IPS-NIHi7 (cell line): ENCODE measurements at regions not wholly inside any gene's neighbourhood (a gene's known extent, or its start where the extent isn't known, plus 50 kb on each side); places are given as distances from the start of the nearest gene placed in this dataset.
"Not testable (repeated sequence)": the region's sequence is repeated elsewhere in the genome, so short reads cannot be mapped to it uniquely, and the experiment has no call there.

Source experiments
- DNase-seq: peaks from one replicate; pipeline ENCODE4 v3.0.0; 2012; ENCODE audit warnings: mixed read lengths; ENCODE audit errors: extremely low spot score

- DNase-seq, result no peak
These were observed 50.7 kb upstream of the SYNDIG1 start for GRCh38 chr20:24418731-24419130.

DNA sequence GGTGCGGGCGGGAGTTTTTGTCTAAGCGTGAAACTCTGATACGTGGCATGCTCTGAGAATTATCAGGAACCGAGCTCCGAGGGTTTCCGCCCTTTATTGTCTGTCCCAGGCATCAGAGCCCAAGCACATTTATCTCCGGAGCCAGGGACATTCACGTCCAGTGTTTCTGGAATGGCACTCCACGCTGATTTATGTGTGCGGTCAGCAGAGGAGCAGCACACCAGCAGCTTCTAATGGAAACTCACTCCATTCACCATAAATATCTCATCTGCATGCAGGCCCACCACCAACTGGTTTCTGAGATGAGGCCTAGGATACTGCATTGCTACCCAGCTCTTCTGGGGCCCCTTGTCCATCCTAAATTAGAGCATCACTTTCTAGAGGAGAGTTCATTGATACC, 51.9 kb upstream of the SYNDIG1 start:
- DNase-seq, result no peak

GRCh38 chr20:24415444-24415843, 54.0 kb upstream of the SYNDIG1 start:
- DNase-seq, result not testable (repeated sequence)

GRCh38 chr20:24411834-24412216, 57.6 kb upstream of the SYNDIG1 start:
- no peak for DNase-seq

DNA sequence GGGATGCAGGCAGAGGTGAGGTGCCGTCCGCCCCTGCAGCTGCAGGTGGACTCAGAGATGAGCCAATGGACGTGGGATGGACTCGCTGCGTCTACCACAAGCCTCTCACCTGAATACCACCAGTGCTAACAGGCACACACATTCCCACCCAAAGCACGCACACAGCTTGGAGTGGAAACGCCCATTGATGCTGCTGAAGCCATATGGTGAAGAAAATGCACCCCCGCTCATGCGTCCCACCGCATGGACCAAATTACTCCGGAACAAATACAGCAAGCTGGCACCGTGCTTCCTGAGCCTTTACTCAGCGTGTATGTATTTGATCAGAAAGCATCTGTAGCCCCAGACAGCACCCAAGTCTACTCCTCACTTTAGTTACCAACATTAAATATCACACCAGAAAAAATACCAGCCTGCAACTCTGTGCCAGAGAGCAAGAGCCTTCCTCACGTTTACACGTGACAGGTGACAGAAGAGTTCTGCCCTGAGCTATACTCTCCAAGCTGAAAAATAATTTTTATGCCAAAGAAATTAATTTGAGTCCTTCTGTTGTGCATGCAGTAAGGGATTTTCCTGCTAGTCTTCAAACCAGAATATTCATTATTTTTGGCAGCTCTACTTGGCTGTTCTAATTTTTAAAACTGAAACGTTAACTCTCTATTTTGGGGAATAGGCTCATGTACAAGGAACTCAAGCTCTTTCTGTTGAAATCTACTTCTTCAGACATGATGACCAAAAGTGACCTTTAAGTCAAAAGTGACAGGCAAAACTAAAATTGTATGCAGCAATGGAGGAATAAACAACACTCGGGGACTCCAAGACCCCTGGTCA, 58.2 kb upstream of the SYNDIG1 start:
- no peak for DNase-seq

DNA sequence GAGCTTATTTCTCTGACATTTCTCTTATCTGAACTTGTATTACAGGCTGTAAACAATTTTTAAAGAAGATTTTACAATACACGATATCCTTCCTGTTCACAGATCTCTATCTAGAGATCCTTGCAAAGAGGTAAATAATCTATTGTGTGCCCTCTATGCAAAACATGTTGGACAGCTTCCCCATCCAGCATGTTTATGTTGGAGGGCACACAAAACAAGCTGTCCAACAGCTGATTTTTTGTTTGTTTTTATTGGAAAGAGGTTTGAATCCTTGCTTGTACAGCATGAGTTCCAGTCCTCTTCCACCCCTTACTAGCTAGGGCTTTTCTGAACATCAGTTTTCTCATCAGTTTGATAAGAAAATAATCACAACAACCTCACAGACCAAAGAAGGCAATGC, 62.3 kb upstream of the SYNDIG1 start:
- no peak for DNase-seq

DNA sequence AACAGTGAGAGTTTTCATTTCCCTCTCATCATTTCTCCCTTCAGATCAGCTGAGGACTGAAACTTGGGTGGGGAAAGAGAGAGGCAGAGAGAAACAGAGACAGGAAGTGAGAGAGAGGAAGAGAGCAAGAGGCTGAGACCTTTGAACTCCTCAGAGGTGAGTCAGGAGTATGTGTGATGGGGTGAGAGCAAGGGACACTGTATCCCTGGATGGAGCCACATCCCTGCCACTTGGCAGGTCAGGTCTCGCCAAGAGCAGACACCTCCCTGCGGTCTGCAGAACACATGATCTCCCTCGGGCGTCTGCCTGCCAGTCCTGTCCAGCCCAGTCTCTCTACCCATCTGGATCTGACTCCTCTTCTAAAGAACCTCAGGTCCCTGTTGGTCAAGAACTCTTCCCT, 62.7 kb upstream of the SYNDIG1 start:
- no peak for DNase-seq

- no peak for DNase-seq
These were observed 63.2 kb upstream of the SYNDIG1 start for GRCh38 chr20:24406251-24406650.

DNA sequence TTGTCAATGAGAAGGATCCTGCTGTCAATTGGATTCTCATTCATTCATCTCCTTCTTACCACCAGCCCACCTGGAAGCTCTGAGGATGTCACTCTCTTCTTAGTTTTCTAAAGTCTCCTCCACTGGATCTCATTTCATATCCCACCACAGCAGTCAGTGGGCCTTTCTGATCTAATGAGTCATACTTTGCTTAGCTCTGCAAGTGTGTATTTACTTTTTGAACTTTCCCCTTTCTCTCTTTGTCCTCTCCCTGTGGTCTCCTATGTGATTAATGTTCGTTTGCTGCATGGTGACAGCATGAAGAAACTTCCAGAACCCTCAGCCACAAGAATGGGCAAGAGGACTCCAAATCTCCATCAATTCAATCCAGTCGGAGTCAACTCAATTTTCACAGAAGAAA, 63.6 kb upstream of the SYNDIG1 start:
- no peak for DNase-seq

GRCh38 chr20:24403406-24403805, 66.0 kb upstream of the SYNDIG1 start:
- DNase-seq, result no peak

DNA sequence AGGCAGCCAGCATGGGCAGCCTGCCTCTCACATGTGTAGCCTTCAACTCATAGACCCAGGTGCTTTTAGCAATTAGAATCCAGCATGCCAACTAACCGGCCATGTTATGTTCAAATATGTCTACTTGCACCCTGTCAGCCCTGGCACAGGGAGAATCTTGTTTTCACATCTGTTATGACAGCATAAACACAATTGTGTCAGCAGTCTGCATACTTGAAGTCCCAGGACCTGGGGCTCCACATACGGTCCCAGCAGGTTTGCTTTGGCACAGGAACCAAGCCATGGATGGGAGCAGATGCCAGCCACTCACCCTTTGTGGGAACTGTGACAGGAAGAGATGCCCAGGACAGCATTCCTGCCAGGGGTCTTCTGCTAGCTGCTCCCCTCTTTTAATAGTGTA, 67.2 kb upstream of the SYNDIG1 start:
- no peak for DNase-seq

DNA sequence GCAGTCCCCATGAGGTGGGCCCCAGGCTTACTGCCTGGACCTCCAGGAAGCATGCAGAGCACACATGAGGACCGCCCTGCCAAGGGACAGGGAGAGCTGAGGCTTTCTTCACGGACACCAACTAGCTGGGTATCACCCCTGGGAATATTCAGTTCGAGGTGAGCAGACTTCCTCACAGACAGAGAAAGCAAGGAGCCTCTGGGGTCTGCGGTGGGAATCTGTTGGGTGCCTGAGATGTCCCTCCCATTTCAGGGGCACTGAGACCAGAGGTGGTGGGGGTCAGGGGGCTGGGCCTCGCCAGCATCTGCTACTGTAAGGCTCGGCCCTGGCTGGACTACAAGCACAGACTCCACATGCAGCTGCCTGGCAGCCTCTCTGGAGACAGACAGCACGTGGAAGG, 74.3 kb upstream of the SYNDIG1 start:
- DNase-seq, result no peak

GRCh38 chr20:24393903-24394302, 75.5 kb upstream of the SYNDIG1 start:
- DNase-seq, result no peak

- no peak for DNase-seq
These were observed 76.8 kb upstream of the SYNDIG1 start for GRCh38 chr20:24392612-24393011.

GRCh38 chr20:24389686-24390085, 79.7 kb upstream of the SYNDIG1 start:
- DNase-seq, result no peak

GRCh38 chr20:24388828-24389380, 80.5 kb upstream of the SYNDIG1 start:
- DNase-seq, result no peak

- DNase-seq, result no peak
These were observed 83.9 kb upstream of the SYNDIG1 start for GRCh38 chr20:24385547-24385946.

DNA sequence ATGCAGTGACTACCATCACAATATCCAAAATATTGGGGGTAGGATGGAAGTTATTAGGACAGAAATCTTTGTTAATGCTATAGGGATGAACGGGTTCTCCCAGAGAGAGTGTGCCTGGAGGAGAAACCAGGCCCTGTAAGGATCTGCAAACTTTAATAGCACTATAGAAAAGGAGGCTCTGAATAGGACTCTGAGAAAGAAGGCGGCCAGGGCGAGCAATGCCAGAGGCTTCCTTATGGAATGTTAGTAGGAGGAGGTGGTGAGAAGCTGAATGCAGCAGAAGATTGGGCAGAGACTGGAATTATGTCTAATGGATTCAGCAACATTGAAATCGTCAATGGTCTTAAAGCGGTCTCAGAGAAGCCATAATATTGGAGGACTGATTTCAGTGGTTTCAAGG, 84.6 kb upstream of the SYNDIG1 start:
- no peak for DNase-seq

DNA sequence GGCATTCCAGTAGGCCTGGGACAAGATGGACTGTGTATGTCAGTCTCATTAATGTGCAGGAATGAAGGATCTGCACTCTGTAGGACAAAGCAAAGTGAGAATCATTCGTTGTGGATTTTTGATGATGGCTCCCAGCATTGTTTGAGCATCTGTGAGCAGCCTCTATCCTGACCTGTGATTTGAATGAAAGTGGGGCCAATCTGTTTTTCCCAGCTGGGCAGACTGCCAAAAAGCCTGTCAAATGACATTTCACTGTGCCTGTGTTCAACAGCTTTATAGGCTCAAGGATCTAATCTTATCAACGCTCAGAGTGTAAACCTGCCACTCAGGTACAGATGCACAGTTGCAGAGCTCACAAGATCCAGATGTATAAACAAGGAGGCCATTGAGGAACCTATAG, 86.7 kb upstream of the SYNDIG1 start:
- no peak for DNase-seq

GRCh38 chr20:24382331-24382730, 87.1 kb upstream of the SYNDIG1 start:
- no peak for DNase-seq

GRCh38 chr20:24381886-24382285, 87.5 kb upstream of the SYNDIG1 start:
- DNase-seq, result no peak

- DNase-seq, result no peak
These were observed 89.9 kb upstream of the SYNDIG1 start for GRCh38 chr20:24379484-24379927.

GRCh38 chr20:24378661-24379483, 90.6 kb upstream of the SYNDIG1 start:
- DNase-seq, result no peak
